HEK293T (cell line): ENCODE measurements at regions not wholly inside any gene's neighbourhood (a gene's known extent, or its start where the extent isn't known, plus 50 kb on each side); places are given as distances from the start of the nearest gene placed in this dataset.

ENCODE experiments used
- BHLHE40 ChIP-seq: fragments of 450-650 bp; IDR thresholded peaks from 2 replicates; pipeline ENCODE4 v1.6.1; 2016; ENCODE audit warnings: mild to moderate bottlenecking, moderate library complexity, borderline replicate concordance
- ELF4 ChIP-seq: fragments of 450-650 bp; IDR thresholded peaks from 2 replicates; pipeline ENCODE4 v1.6.1; 2017; ENCODE audit warnings: antibody characterized with exemption
- FOXA1 ChIP-seq: fragments of 450-650 bp; IDR thresholded peaks from 2 replicates; pipeline ENCODE4 v1.6.1; 2016; ENCODE audit warnings: mild to moderate bottlenecking
- FOXK2 ChIP-seq: fragments of 450-650 bp; IDR thresholded peaks from 2 replicates; pipeline ENCODE4 v1.6.1; 2016; ENCODE audit warnings: mild to moderate bottlenecking
- FOXM1 ChIP-seq: fragments of 450-650 bp; IDR thresholded peaks from 2 replicates; pipeline ENCODE4 v1.6.1; 2017; ENCODE audit warnings: mild to moderate bottlenecking, borderline replicate concordance
- HDGF ChIP-seq: fragments of 450-650 bp; IDR thresholded peaks from 2 replicates; pipeline ENCODE4 v1.6.1; 2017; ENCODE audit warnings: antibody characterized with exemption, borderline replicate concordance
- L3MBTL2 ChIP-seq: fragments of 450-650 bp; conservative IDR thresholded peaks from 2 replicates; pipeline ENCODE4 v1.6.1; 2016; ENCODE audit warnings: mild to moderate bottlenecking
- LEF1 ChIP-seq: fragments of 450-650 bp; IDR thresholded peaks from 2 replicates; pipeline ENCODE4 v1.6.1; 2017; ENCODE audit warnings: mild to moderate bottlenecking, borderline replicate concordance
- NFRKB ChIP-seq: fragments of 450-650 bp; IDR thresholded peaks from 2 replicates; pipeline ENCODE4 v1.6.1; 2016; ENCODE audit warnings: mild to moderate bottlenecking, moderate library complexity
- SP1 ChIP-seq: fragments of 450-650 bp; IDR thresholded peaks from 2 replicates; pipeline ENCODE4 v1.6.1; 2017
- SUZ12 ChIP-seq: fragments of 450-650 bp; IDR thresholded peaks from 2 replicates; pipeline ENCODE4 v1.6.1; 2016; ENCODE audit warnings: mild to moderate bottlenecking
- TARDBP ChIP-seq: fragments of 450-650 bp; IDR thresholded peaks from 2 replicates; pipeline ENCODE4 v1.6.1; 2016
- ZNF384 ChIP-seq: fragments of 450-650 bp; IDR thresholded peaks from 2 replicates; pipeline ENCODE4 v1.6.1; 2016

DNA sequence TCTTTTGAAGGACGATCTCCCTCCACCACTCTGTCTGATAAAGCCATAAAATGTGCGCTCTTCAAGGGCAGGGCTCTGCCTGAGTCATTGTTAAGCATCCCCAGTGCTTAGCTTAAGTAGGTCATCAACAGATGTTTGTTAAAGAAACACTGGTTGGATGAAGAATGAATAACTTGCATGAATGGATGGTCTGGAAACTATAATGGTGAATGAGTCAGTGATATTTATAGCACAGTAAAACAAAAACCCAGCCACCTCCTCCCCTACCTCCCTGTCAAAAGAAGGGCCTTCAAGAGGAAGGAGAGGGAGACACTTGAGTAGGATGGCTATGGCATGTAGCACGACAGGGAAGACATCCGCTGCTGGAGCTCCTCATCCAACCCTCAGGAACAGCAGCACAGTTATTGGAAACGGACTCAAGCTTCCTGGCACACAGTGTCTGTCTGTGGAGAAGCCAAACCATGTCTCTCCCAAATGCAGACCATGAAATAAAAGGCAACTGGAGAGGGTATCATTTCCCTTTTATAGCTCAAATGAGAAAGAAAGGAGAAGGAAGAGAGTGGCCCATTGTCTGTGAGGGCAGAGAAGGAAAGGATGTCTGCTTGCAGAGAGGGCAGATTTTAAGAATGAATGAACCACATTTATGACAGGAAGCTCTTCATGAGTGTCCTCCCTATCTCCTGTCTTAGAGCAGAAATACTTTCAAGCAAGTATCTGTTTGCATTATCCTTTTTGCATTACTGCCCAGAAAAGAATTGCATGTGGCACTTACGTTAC lies 183.5 kb upstream of the UBL3 start:
- no peak for TF ChIP-seq FOXM1
- TF ChIP-seq SP1: no peak
- TF ChIP-seq FOXA1: no peak
- TF ChIP-seq L3MBTL2: no peak
- no peak for TF ChIP-seq TARDBP
- TF ChIP-seq BHLHE40: no peak
- no peak for TF ChIP-seq NFRKB
- TF ChIP-seq SUZ12: no peak
- TF ChIP-seq LEF1: no peak
- no peak for TF ChIP-seq HDGF
- TF ChIP-seq ELF4: no peak
- TF ChIP-seq FOXK2: no peak
- TF ChIP-seq ZNF384: no peak
